Endodermal cell (in vitro differentiated cells): ENCODE measurements at regions not wholly inside any gene's neighbourhood (a gene's known extent, or its start where the extent isn't known, plus 50 kb on each side); places are given as distances from the start of the nearest gene placed in this dataset.

Experiments used
- DNase-seq: peaks from one replicate; pipeline ENCODE4 v3.0.0-alpha.2; 2017
- H3K27ac ChIP-seq: 2 replicates; pipeline ENCODE4 v1.5.1; 2013; ENCODE audit warnings: mild to moderate bottlenecking, low read depth, low read length, moderate library complexity
- H3K27me3 ChIP-seq: 2 replicates; pipeline ENCODE4 v1.6.1; 2013; ENCODE audit warnings: mild to moderate bottlenecking, low read length, moderate library complexity; ENCODE audit not compliant: insufficient read depth, control insufficient read depth, poor library complexity, severe bottlenecking
- H3K36me3 ChIP-seq: 2 replicates; pipeline ENCODE4 v1.7.0; 2013; ENCODE audit warnings: mild to moderate bottlenecking, low read length, moderate library complexity; ENCODE audit not compliant: control insufficient read depth, insufficient read depth
- H3K4me1 ChIP-seq: one replicate; pipeline ENCODE4 v1.7.0; 2013; ENCODE audit warnings: low read length; ENCODE audit not compliant: control insufficient read depth, insufficient read depth
- H3K4me3 ChIP-seq: 2 replicates; pipeline ENCODE4 v1.5.1; 2013; ENCODE audit warnings: mild to moderate bottlenecking, low read length, moderate library complexity
- H3K9ac ChIP-seq: 2 replicates; pipeline ENCODE4 v1.6.1; 2013; ENCODE audit warnings: mild to moderate bottlenecking, low read length, moderate library complexity; ENCODE audit not compliant: poor library complexity, severe bottlenecking; ENCODE audit errors: extremely low read depth
- H3K9me3 ChIP-seq: 2 replicates; pipeline ENCODE4 v1.6.1; 2013; ENCODE audit warnings: mild to moderate bottlenecking, low read length, moderate library complexity; ENCODE audit not compliant: control insufficient read depth
- H3K27ac Mint-ChIP-seq: 2 replicates; pipeline ENCODE4 v1.8.0; 2020; ENCODE audit warnings: mixed read lengths
- H3K27me3 Mint-ChIP-seq: 2 replicates; pipeline ENCODE4 v1.8.0; 2021; ENCODE audit warnings: mild to moderate bottlenecking, mixed read lengths; ENCODE audit not compliant: insufficient read depth
- H3K36me3 Mint-ChIP-seq: 2 replicates; pipeline ENCODE4 v1.8.0; 2020; ENCODE audit warnings: low read depth, mixed read lengths
- H3K4me1 Mint-ChIP-seq: 2 replicates; pipeline ENCODE4 v1.8.0; 2020; ENCODE audit warnings: mixed read lengths
- H3K4me3 Mint-ChIP-seq: 2 replicates; pipeline ENCODE4 v1.8.0; 2020; ENCODE audit warnings: mild to moderate bottlenecking, moderate library complexity, mixed read lengths
- H3K9me3 Mint-ChIP-seq: 2 replicates; pipeline ENCODE4 v1.8.0; 2020; ENCODE audit warnings: mild to moderate bottlenecking, mixed read lengths
- CTCF ChIP-seq: fragments of 200-600 bp; sonication (generic); conservative IDR thresholded peaks from 2 replicates; pipeline ENCODE4 v1.5.0; 2021; ENCODE audit warnings: antibody characterized with exemption, mild to moderate bottlenecking
- WGBS, 2 experiments: methylation state at CpG; one replicate each; pipeline versions ENCODE4 v1.1.5 to v1.1.7; 2013; ENCODE audit warnings: missing lambda C conversion rate in 2 of 2, mixed read lengths in 1 of 2; ENCODE audit not compliant: insufficient coverage in 1 of 2, insufficient read length in 1 of 2; 5-methylcytosine and 5-hydroxymethylcytosine counted together

GRCh38 chr14:36057452-36058116 lies 118.9 kb downstream of the PTCSC3 start:
- no peak for DNase-seq
- H3K27ac Mint-ChIP-seq, result no peak overlapping the region
- no peak overlapping the region for H3K4me3 ChIP-seq
- no peaks in the 10 kb centered on the region for H3K36me3 Mint-ChIP-seq
- H3K27ac ChIP-seq, result no peak overlapping the region
- no peak for TF ChIP-seq CTCF
- H3K27me3 Mint-ChIP-seq, result no peaks in the 10 kb centered on the region
- H3K9me3 ChIP-seq, result no peaks in the 10 kb centered on the region
- 86 to 92% methylated on average over 3 to 7 of the region's 7 CpGs for WGBS, 2 experiments
- H3K9ac ChIP-seq, result no peak overlapping the region
- H3K27me3 ChIP-seq, result no peaks in the 10 kb centered on the region
- H3K36me3 ChIP-seq, result no peaks in the 10 kb centered on the region
- peaks cover 4% of the 10 kb centered on the region for H3K4me1 Mint-ChIP-seq
- no peaks in the 10 kb centered on the region for H3K4me1 ChIP-seq
- no peaks in the 10 kb centered on the region for H3K9me3 Mint-ChIP-seq
- H3K4me3 Mint-ChIP-seq, result no peak overlapping the region

- WGBS, 2 experiments, result 75 to 98% methylated on average over 3 of the region's 3 CpGs
- H3K9ac ChIP-seq, result no peak overlapping the region
- no peaks in the 10 kb centered on the region for H3K36me3 Mint-ChIP-seq
- no peaks in the 10 kb centered on the region for H3K27me3 Mint-ChIP-seq
- H3K4me3 ChIP-seq, result no peak overlapping the region
- H3K4me3 Mint-ChIP-seq, result no peak overlapping the region
- H3K4me1 Mint-ChIP-seq, result peaks cover 4% of the 10 kb centered on the region
- H3K4me1 ChIP-seq, result no peaks in the 10 kb centered on the region
- H3K27ac ChIP-seq, result no peak overlapping the region
- H3K9me3 ChIP-seq, result no peaks in the 10 kb centered on the region
- H3K36me3 ChIP-seq, result no peaks in the 10 kb centered on the region
- no peak for TF ChIP-seq CTCF
- H3K9me3 Mint-ChIP-seq, result no peaks in the 10 kb centered on the region
- H3K27me3 ChIP-seq, result no peaks in the 10 kb centered on the region
- no peak overlapping the region for H3K27ac Mint-ChIP-seq
- DNase-seq, result no peak
These were observed 119.7 kb downstream of the PTCSC3 start for GRCh38 chr14:36056845-36057244.

GRCh38 chr14:36055681-36056225 lies 120.8 kb downstream of the PTCSC3 start:
- no peak overlapping the region for H3K4me3 ChIP-seq
- Mint-ChIP-seq H3K27ac (no peak overlapping the region), H3K4me3 (no peak overlapping the region), H3K27me3 (no peaks in the 10 kb centered on the region), H3K9me3 (no peaks in the 10 kb centered on the region), H3K36me3 (no peaks in the 10 kb centered on the region), H3K4me1 (peaks cover 4% of the 10 kb centered on the region)
- H3K36me3 ChIP-seq, result no peaks in the 10 kb centered on the region
- H3K27me3 ChIP-seq, result no peaks in the 10 kb centered on the region
- no peak for DNase-seq
- no peaks in the 10 kb centered on the region for H3K9me3 ChIP-seq
- no peak overlapping the region for H3K27ac ChIP-seq
- TF ChIP-seq CTCF, result no peak
- WGBS, 2 experiments, result 88 to 90% methylated on average over 2 to 3 of the region's 3 CpGs
- no peak overlapping the region for H3K9ac ChIP-seq
- H3K4me1 ChIP-seq, result no peaks in the 10 kb centered on the region
